ENCODE measurements at regions not wholly inside any gene's neighbourhood (a gene's known extent, or its start where the extent isn't known, plus 50 kb on each side); places are given as distances from the start of the nearest gene placed in this dataset.
"Not testable (repeated sequence)": the region's sequence is repeated elsewhere in the genome, so short reads cannot be mapped to it uniquely, and the experiment has no call there.

- no peak for DNase-seq
Observed at GRCh38 chrX:130552444-130553073, 150.8 kb downstream of the RBMX2 start.

- DNase-seq = no peak
Observed at GRCh38 chrX:130555341-130555740, 153.6 kb downstream of the RBMX2 start.

- DNase-seq = no peak
Observed at GRCh38 chrX:130555757-130556156, 154.0 kb downstream of the RBMX2 start.

GRCh38 chrX:130556951-130557350 lies 155.2 kb downstream of the RBMX2 start:
- no peak for DNase-seq

GRCh38 chrX:130560544-130560943 lies 158.8 kb downstream of the RBMX2 start:
- DNase-seq = no peak

- DNase-seq = no peak
Observed at GRCh38 chrX:130561930-130562329, 160.1 kb downstream of the RBMX2 start.

GRCh38 chrX:130563476-130563875 lies 161.7 kb downstream of the RBMX2 start:
- DNase-seq = no peak

GRCh38 chrX:130566028-130566683 lies 164.4 kb downstream of the RBMX2 start:
- no peak for DNase-seq

- DNase-seq = not testable (repeated sequence)
Observed at GRCh38 chrX:130573030-130573429, 171.2 kb downstream of the RBMX2 start.
